Upper lobe of right lung (tissue), 1 donor: ENCODE measurements at regions not wholly inside any gene's neighbourhood (a gene's known extent, or its start where the extent isn't known, plus 50 kb on each side); places are given as distances from the start of the nearest gene placed in this dataset.
"Not testable (repeated sequence)": the region's sequence is repeated elsewhere in the genome, so short reads cannot be mapped to it uniquely, and the experiment has no call there.

Experiments used
- ATAC-seq: fragments of 200-7000 bp; cut with Tn5 transposase; one replicate; pipeline ENCODE4 v1.9.1; 2020; ENCODE audit warnings: mild to moderate bottlenecking, moderate library complexity
- DNase-seq: peaks from one replicate; pipeline ENCODE4 v3.0.0-alpha.2; 2020
- H3K27ac ChIP-seq: fragments of 200-600 bp; one replicate; pipeline ENCODE4 v1.8.0; 2022
- H3K27me3 ChIP-seq: fragments of 200-600 bp; one replicate; pipeline ENCODE4 v1.8.0; 2022; ENCODE audit warnings: mild to moderate bottlenecking
- H3K36me3 ChIP-seq: fragments of 200-600 bp; one replicate; pipeline ENCODE4 v1.8.0; 2022
- H3K4me1 ChIP-seq: fragments of 200-600 bp; one replicate; pipeline ENCODE4 v1.8.0; 2022
- H3K4me3 ChIP-seq: fragments of 200-600 bp; one replicate; pipeline ENCODE4 v1.8.0; 2022; ENCODE audit warnings: mild to moderate bottlenecking
- H3K9me3 ChIP-seq: fragments of 200-600 bp; one replicate; pipeline ENCODE4 v1.8.0; 2022
- CTCF ChIP-seq: fragments of 200-600 bp; IDR thresholded peaks from one replicate; pipeline ENCODE4 v1.8.0; 2022; ENCODE audit warnings: antibody characterized with exemption
- intact Hi-C: fragments of 100-400 bp; cut with DNase I; formaldehyde crosslinking; loops from one replicate; pipeline ENCODE4 v1.11.0; 2022
- donor health status: DM: no; HTN: yes; CAD: no; lungs with severe emphysema.

- no peak overlapping the region for H3K4me3 ChIP-seq
- no peaks in the 10 kb centered on the region for H3K36me3 ChIP-seq
- H3K4me1 ChIP-seq, result no peaks in the 10 kb centered on the region
- H3K27me3 ChIP-seq, result no peaks in the 10 kb centered on the region
- TF ChIP-seq CTCF, result no peak
- no peak for ATAC-seq
- no peak for DNase-seq
- no peak overlapping the region for H3K27ac ChIP-seq
- intact Hi-C loops, result no loop called here
- H3K9me3 ChIP-seq, result no peaks in the 10 kb centered on the region
These were observed 92.6 kb upstream of the GDNF start for GRCh38 chr5:37932450-37932849.

GRCh38 chr5:37931541-37931940 lies 91.7 kb upstream of the GDNF start:
- ATAC-seq (no peak), DNase-seq (no peak)
- no peaks in the 10 kb centered on the region for H3K27me3 ChIP-seq
- TF ChIP-seq CTCF, result no peak
- no peak overlapping the region for H3K27ac ChIP-seq
- intact Hi-C loops, result no loop called here
- H3K4me1 ChIP-seq, result no peaks in the 10 kb centered on the region
- H3K4me3 ChIP-seq, result no peak overlapping the region
- no peaks in the 10 kb centered on the region for H3K36me3 ChIP-seq
- H3K9me3 ChIP-seq, result no peaks in the 10 kb centered on the region

GRCh38 chr5:37930350-37930749 lies 90.5 kb upstream of the GDNF start:
- no peak overlapping the region for H3K27ac ChIP-seq
- DNase-seq (no peak), ATAC-seq (no peak)
- H3K9me3 ChIP-seq, result no peaks in the 10 kb centered on the region
- no peaks in the 10 kb centered on the region for H3K36me3 ChIP-seq
- H3K4me1 ChIP-seq, result no peaks in the 10 kb centered on the region
- H3K4me3 ChIP-seq, result no peak overlapping the region
- intact Hi-C loops, result no loop called here
- no peaks in the 10 kb centered on the region for H3K27me3 ChIP-seq
- TF ChIP-seq CTCF, result no peak

GRCh38 chr5:37929791-37930190 lies 90.0 kb upstream of the GDNF start:
- TF ChIP-seq CTCF, result no peak
- DNase-seq (no peak), ATAC-seq (no peak)
- Histone ChIP-seq H3K9me3 (no peaks in the 10 kb centered on the region), H3K36me3 (no peaks in the 10 kb centered on the region), H3K27ac (no peak overlapping the region), H3K4me3 (no peak overlapping the region), H3K4me1 (no peaks in the 10 kb centered on the region), H3K27me3 (no peaks in the 10 kb centered on the region)
- intact Hi-C loops, result no loop called here

GRCh38 chr5:37927753-37928152 lies 87.9 kb upstream of the GDNF start:
- ATAC-seq, DNase-seq, H3K27ac ChIP-seq, H3K9me3 ChIP-seq, H3K4me3 ChIP-seq, H3K4me1 ChIP-seq, H3K36me3 ChIP-seq, intact Hi-C loops, H3K27me3 ChIP-seq: not testable (repeated sequence)

GRCh38 chr5:37926732-37927131 lies 86.9 kb upstream of the GDNF start:
- Histone ChIP-seq H3K36me3 (no peaks in the 10 kb centered on the region), H3K27me3 (no peaks in the 10 kb centered on the region), H3K27ac (no peak overlapping the region), H3K9me3 (no peaks in the 10 kb centered on the region), H3K4me1 (no peaks in the 10 kb centered on the region), H3K4me3 (no peak overlapping the region)
- TF ChIP-seq CTCF, result no peak
- intact Hi-C loops, result no loop called here
- no peak for DNase-seq
- ATAC-seq, result no peak
